Uterus (tissue), 2 donors: ENCODE measurements at regions not wholly inside any gene's neighbourhood (a gene's known extent, or its start where the extent isn't known, plus 50 kb on each side); places are given as distances from the start of the nearest gene placed in this dataset.

ENCODE experiments used
- POLR2A ChIP-seq, 2 donors: fragments of 450-650 bp; IDR thresholded peaks; one replicate each; pipeline ENCODE4 v1.6.1; 2016; ENCODE audit warnings: antibody characterized with exemption in 2 of 2, mild to moderate bottlenecking in 1 of 2, moderate library complexity in 1 of 2
- TF ChIP-seq, protein P1 (sequence below), 4 experiments: fragments of 200-600 bp in 2 of 4; fragments of 450-650 bp in 2 of 4; sonication (generic) in 2 of 4; IDR thresholded peaks; one replicate each; pipeline ENCODE4 v1.5.1; 2016 to 2019; ENCODE audit warnings: antibody characterized with exemption in 4 of 4, mild to moderate bottlenecking in 2 of 4, moderate library complexity in 1 of 4

DNA sequence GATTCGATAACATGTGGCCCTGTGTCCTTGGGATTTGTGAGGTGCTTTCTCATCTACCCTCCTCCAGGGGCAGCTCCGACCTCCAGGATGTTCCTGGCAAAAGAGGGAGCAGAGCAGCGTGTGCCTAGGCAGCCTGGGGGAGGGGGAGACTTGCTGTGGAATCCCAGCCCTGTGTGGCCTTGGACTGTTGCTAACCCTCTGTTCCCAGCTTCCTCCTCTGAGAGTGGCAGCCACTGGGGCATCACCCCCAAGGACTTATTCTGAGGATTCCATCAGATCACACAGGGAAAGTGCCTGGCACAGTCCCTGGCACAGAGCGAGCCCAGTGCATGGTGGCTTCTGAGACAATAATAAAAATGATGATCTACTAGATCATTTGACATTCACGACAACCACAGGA is 265.1 kb upstream of the MVB12B start:
- no peak for TF ChIP-seq POLR2A (IDR thresholded peaks at IDR 0.05)
- TF ChIP-seq, protein P1, sequence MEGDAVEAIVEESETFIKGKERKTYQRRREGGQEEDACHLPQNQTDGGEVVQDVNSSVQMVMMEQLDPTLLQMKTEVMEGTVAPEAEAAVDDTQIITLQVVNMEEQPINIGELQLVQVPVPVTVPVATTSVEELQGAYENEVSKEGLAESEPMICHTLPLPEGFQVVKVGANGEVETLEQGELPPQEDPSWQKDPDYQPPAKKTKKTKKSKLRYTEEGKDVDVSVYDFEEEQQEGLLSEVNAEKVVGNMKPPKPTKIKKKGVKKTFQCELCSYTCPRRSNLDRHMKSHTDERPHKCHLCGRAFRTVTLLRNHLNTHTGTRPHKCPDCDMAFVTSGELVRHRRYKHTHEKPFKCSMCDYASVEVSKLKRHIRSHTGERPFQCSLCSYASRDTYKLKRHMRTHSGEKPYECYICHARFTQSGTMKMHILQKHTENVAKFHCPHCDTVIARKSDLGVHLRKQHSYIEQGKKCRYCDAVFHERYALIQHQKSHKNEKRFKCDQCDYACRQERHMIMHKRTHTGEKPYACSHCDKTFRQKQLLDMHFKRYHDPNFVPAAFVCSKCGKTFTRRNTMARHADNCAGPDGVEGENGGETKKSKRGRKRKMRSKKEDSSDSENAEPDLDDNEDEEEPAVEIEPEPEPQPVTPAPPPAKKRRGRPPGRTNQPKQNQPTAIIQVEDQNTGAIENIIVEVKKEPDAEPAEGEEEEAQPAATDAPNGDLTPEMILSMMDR (IDR thresholded peaks at IDR 0.05), result no peak
